ENCODE measurements at regions not wholly inside any gene's neighbourhood (a gene's known extent, or its start where the extent isn't known, plus 50 kb on each side); places are given as distances from the start of the nearest gene placed in this dataset.
A peak's percentile ranks its signal among the peaks of the same experiment; 100 is the strongest.

DNA sequence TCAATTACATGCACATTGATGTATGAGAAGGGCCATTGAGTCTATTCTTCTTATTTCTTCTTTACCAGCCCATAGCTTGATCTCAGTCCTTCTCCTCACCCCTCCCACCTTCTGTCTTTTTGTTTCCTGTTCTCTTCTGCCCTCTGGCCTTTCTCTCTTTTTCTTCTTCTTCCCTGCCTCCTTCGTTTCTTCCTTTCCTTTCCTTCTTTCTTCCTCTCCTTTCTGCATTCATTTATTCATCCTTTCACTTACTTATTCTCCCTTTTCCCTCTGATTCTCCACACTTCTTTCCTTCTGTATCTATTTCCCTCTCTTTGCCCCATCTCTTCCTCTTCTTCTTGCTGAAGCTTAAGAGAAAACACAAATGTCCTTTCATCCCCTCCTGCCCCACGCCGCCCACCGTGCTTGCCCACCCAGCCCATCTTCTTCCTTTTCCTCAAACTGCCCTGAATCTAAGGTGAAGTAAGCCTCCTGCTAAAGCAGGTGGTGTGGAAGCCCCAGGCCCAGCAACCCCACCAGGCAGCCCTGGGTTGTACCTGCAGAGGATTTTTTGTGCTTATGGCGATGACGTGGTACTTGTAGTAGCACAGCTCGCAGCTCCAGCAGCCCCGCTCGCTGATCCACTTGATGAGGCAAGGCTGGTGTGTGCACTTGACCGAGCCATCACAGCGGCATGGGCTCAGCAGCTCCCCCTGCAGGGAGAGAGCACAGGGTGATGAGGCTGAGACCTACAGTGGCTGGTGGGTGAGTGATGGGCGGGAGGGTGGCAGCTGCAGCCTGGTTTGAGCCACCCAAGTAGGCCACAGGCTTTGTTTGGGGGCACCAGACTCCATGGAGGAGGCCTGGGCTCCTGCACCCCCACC is 89.0 kb downstream of the MARCHF4 start:
- Histone ChIP-seq H3K4me3 (ENCODE audit: low read depth, low read length) (no peak overlapping the region), H3K27me3 (ENCODE audit: control insufficient read depth, insufficient read depth, low read length) (no peaks in the 10 kb centered on the region), H3K36me3 (ENCODE audit: control insufficient read depth, insufficient read depth, low read length) (no peaks in the 10 kb centered on the region)
- ChIA-PET CTCF (interaction anchor here (0.7 to 1.8 kb wide), 3 partner anchors 11 to 68 kb away, joined by 3 to 7 read pairs (median 6); no protein-coding TSS in a partner anchor), POLR2A (no interaction called here)
- DNase-seq (ENCODE audit: low read depth), result no peak
- TF ChIP-seq, protein P1, sequence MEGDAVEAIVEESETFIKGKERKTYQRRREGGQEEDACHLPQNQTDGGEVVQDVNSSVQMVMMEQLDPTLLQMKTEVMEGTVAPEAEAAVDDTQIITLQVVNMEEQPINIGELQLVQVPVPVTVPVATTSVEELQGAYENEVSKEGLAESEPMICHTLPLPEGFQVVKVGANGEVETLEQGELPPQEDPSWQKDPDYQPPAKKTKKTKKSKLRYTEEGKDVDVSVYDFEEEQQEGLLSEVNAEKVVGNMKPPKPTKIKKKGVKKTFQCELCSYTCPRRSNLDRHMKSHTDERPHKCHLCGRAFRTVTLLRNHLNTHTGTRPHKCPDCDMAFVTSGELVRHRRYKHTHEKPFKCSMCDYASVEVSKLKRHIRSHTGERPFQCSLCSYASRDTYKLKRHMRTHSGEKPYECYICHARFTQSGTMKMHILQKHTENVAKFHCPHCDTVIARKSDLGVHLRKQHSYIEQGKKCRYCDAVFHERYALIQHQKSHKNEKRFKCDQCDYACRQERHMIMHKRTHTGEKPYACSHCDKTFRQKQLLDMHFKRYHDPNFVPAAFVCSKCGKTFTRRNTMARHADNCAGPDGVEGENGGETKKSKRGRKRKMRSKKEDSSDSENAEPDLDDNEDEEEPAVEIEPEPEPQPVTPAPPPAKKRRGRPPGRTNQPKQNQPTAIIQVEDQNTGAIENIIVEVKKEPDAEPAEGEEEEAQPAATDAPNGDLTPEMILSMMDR (IDR thresholded peaks at IDR 0.05; ENCODE audit: insufficient read depth, low read depth, low read length), result peak; percentile 31; the same call in 1 of the 2 replicates

DNA sequence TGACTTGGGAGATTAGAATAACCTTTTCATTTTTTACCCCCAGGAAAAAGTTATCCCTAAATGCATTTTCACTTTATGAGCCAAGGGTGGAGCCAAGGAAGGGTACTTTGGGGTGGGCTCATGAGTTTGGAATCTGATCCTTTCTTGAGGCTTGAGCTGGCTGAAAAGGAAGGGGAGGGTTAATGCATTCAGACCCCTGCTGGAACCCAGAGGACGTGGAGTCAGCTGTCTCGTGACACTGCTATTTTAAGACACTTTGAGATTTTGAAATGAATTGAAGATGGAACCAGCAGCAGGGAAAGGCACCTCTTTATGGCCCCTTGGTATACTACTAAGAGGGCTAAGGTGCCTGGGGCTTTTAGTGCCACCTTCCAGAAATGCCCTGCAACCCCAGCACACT is 90.4 kb downstream of the MARCHF4 start:
- no peak for DNase-seq (ENCODE audit: low read depth)
- H3K36me3 ChIP-seq (ENCODE audit: control insufficient read depth, insufficient read depth, low read length), result no peaks in the 10 kb centered on the region
- H3K4me3 ChIP-seq (ENCODE audit: low read depth, low read length), result no peak overlapping the region
- TF ChIP-seq, protein P1 (IDR thresholded peaks at IDR 0.05; ENCODE audit: insufficient read depth, low read depth, low read length), result no peak
- POLR2A ChIA-PET, result interaction anchor here (0.5 kb wide), 1 partner anchor 55 kb away, joined by 4 read pairs; no protein-coding TSS in a partner anchor
- H3K27me3 ChIP-seq (ENCODE audit: control insufficient read depth, insufficient read depth, low read length), result no peaks in the 10 kb centered on the region
- CTCF ChIA-PET, result interaction anchor here (1.8 kb wide), 1 partner anchor 10 kb away, joined by 7 read pairs; no protein-coding TSS in a partner anchor

DNA sequence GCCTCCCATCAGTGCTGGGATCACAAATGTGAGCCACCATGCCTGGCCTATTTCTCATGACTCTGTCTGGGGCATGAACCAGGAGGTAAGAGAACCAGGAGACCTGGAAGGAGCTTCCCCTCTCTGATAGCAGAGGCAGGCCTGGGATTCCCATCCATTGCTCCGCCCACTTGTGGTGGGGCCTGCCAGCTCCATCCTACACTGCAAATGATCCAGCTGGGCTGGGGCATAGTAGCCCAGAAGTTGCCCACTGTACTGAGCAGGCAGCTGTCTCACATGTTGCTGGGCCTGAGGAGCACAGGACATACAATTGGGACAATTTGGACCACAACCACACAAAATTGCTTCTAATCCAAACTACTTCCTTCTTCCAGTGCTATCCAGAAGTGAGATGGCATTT is 91.0 kb downstream of the MARCHF4 start:
- H3K36me3 ChIP-seq (ENCODE audit: control insufficient read depth, insufficient read depth, low read length), result no peaks in the 10 kb centered on the region
- H3K27me3 ChIP-seq (ENCODE audit: control insufficient read depth, insufficient read depth, low read length), result no peaks in the 10 kb centered on the region
- DNase-seq (ENCODE audit: low read depth), result no peak
- H3K4me3 ChIP-seq (ENCODE audit: low read depth, low read length), result no peak overlapping the region
- ChIA-PET CTCF (no interaction called here), POLR2A (no interaction called here)
- TF ChIP-seq, protein P1 (IDR thresholded peaks at IDR 0.05; ENCODE audit: insufficient read depth, low read depth, low read length), result no peak

DNA sequence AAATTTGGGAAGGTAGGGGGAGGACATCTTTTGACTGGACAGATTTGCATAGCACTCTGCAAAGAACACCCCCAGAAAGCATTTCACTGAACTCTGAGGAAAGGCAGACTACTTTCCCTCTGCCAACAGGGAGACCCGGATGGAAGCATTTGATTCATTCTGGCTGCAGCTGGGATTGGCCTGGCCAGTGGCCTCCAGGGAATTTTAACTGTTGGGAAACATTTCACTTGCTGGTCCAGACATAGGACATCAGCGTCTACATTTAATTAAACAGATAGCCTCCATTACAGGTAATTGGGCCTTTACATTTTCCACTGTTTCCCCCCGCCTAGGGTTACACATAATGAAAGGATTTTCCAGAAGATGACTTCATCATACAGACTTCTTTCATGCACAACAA is 92.8 kb downstream of the MARCHF4 start:
- DNase-seq (ENCODE audit: low read depth), result no peak

DNA sequence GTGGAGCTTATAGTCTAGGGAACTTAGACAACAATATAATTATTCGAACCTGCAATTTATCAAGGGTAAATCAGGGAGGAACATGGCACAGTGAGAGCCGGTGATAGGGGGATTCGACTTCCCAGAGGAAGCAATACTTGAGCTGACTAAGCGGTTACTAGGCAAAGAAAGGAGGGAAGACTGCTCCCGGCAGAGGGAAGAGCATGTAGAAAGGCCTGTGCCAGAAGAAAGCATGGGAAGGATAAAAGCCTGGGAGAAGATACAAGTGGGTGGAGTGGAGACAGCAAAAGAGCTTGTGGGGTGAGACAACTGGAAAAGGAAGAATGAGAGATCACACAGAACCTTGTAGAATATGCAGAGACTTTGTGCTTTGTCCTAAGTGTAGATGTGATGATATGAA is 93.3 kb downstream of the MARCHF4 start:
- TF ChIP-seq, protein P1 (IDR thresholded peaks at IDR 0.05; ENCODE audit: insufficient read depth, low read depth, low read length), result no peak
- no peak for DNase-seq (ENCODE audit: low read depth)
- CTCF ChIA-PET, result interaction anchor here (1.0 to 1.1 kb wide), 2 partner anchors 10 to 125 kb away, joined by 3 to 4 read pairs; no protein-coding TSS in a partner anchor
- Histone ChIP-seq H3K36me3 (ENCODE audit: control insufficient read depth, insufficient read depth, low read length) (no peaks in the 10 kb centered on the region), H3K4me3 (ENCODE audit: low read depth, low read length) (no peak overlapping the region), H3K27me3 (ENCODE audit: control insufficient read depth, insufficient read depth, low read length) (no peaks in the 10 kb centered on the region)
- POLR2A ChIA-PET, result no interaction called here

More for the DNA sequence above, 92.8 kb downstream of the MARCHF4 start:
- no peaks in the 10 kb centered on the region for H3K27me3 ChIP-seq (ENCODE audit: control insufficient read depth, insufficient read depth, low read length)
- ChIA-PET CTCF (interaction anchor here (1.0 to 1.1 kb wide), 2 partner anchors 10 to 125 kb away, joined by 3 to 4 read pairs; no protein-coding TSS in a partner anchor), POLR2A (no interaction called here)
- H3K36me3 ChIP-seq (ENCODE audit: control insufficient read depth, insufficient read depth, low read length), result no peaks in the 10 kb centered on the region
- TF ChIP-seq, protein P1 (IDR thresholded peaks at IDR 0.05; ENCODE audit: insufficient read depth, low read depth, low read length), result no peak
- no peak overlapping the region for H3K4me3 ChIP-seq (ENCODE audit: low read depth, low read length)

Data from BJ (cell line).